Endothelial cell (in vitro differentiated cells): ENCODE measurements at regions not wholly inside any gene's neighbourhood (a gene's known extent, or its start where the extent isn't known, plus 50 kb on each side); places are given as distances from the start of the nearest gene placed in this dataset.
A peak's percentile ranks its signal among the peaks of the same experiment; 100 is the strongest.

ENCODE experiments used
- DNase-seq: peaks from one replicate; pipeline ENCODE4 v3.0.0; 2021; ENCODE audit warnings: low spot score
- H3K27ac Mint-ChIP-seq: one replicate; pipeline ENCODE4 v1.8.0; 2021; ENCODE audit warnings: mixed read lengths, inconsistent platforms; ENCODE audit not compliant: unreplicated experiment
- H3K27me3 Mint-ChIP-seq: one replicate; pipeline ENCODE4 v1.8.0; 2021; ENCODE audit warnings: mild to moderate bottlenecking, moderate library complexity, mixed read lengths, inconsistent platforms; ENCODE audit not compliant: unreplicated experiment
- H3K36me3 Mint-ChIP-seq: one replicate; pipeline ENCODE4 v1.8.0; 2021; ENCODE audit warnings: mild to moderate bottlenecking, low read depth, mixed read lengths, inconsistent platforms; ENCODE audit not compliant: unreplicated experiment
- H3K4me1 Mint-ChIP-seq: one replicate; pipeline ENCODE4 v1.8.0; 2021; ENCODE audit warnings: mild to moderate bottlenecking, mixed read lengths, inconsistent platforms; ENCODE audit not compliant: unreplicated experiment
- H3K4me3 Mint-ChIP-seq: one replicate; pipeline ENCODE4 v1.8.0; 2021; ENCODE audit warnings: mild to moderate bottlenecking, mixed read lengths, inconsistent platforms; ENCODE audit not compliant: unreplicated experiment
- H3K9me3 Mint-ChIP-seq: one replicate; pipeline ENCODE4 v1.8.0; 2021; ENCODE audit warnings: mixed read lengths, inconsistent platforms; ENCODE audit not compliant: unreplicated experiment
- TF ChIP-seq, protein P1 (sequence below): fragments of 200-600 bp; sonication (generic); IDR thresholded peaks from one replicate; pipeline ENCODE4 v1.5.0; 2021; ENCODE audit warnings: antibody characterized with exemption; ENCODE audit not compliant: unreplicated experiment

DNA sequence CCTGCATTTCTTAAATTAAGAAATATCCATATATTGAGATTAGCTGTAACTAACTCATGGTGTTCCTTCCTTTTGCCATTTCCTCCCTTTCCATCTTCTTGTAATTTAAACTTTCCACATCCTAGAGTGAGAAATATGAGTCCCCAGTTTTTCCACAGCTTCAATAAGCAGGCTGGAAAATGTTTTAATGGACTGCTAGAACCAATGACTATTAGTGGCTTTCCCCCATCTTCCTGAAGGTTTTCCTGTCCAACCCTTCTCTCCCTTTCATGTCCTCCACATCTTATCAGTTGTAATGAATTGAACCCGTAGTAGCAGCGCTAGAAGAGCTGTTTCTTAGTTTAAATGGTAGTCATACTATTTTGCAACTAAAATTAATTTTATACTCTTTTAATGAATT, 145.7 kb downstream of the AHR start:
- Mint-ChIP-seq H3K27ac (no peak overlapping the region), H3K36me3 (peaks cover 21% of the 10 kb centered on the region), H3K27me3 (peaks cover 3% of the 10 kb centered on the region), H3K4me3 (no peak overlapping the region), H3K4me1 (peaks cover 19% of the 10 kb centered on the region), H3K9me3 (peaks cover 11% of the 10 kb centered on the region)
- TF ChIP-seq, protein P1, sequence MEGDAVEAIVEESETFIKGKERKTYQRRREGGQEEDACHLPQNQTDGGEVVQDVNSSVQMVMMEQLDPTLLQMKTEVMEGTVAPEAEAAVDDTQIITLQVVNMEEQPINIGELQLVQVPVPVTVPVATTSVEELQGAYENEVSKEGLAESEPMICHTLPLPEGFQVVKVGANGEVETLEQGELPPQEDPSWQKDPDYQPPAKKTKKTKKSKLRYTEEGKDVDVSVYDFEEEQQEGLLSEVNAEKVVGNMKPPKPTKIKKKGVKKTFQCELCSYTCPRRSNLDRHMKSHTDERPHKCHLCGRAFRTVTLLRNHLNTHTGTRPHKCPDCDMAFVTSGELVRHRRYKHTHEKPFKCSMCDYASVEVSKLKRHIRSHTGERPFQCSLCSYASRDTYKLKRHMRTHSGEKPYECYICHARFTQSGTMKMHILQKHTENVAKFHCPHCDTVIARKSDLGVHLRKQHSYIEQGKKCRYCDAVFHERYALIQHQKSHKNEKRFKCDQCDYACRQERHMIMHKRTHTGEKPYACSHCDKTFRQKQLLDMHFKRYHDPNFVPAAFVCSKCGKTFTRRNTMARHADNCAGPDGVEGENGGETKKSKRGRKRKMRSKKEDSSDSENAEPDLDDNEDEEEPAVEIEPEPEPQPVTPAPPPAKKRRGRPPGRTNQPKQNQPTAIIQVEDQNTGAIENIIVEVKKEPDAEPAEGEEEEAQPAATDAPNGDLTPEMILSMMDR = no peak
- DNase-seq = no peak

DNA sequence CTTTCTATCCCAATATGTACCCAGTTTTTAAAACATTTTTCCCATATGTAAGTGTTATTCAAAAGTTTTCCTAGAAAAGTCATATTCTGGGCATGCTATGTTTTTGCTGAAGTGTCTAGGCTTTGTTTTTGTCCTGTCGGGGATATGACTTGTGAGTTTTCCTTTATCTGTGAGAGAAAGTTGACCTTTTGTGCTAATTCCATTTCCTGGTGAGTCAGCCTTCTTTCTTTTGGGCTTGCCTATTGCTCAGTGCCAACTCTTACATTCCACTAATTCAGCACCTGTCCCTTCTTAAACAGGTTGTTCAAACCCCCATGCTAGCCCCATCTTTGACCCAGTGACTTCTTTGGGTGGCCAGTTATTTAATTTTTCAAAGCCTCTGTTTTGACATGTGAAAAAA, 146.2 kb downstream of the AHR start:
- Mint-ChIP-seq H3K27ac (peak overlapping the region; percentile 84), H3K4me1 (peaks cover 19% of the 10 kb centered on the region), H3K9me3 (peaks cover 11% of the 10 kb centered on the region), H3K4me3 (no peak overlapping the region), H3K27me3 (peaks cover 3% of the 10 kb centered on the region), H3K36me3 (peaks cover 21% of the 10 kb centered on the region)
- TF ChIP-seq, protein P1 = no peak
- no peak for DNase-seq

DNA sequence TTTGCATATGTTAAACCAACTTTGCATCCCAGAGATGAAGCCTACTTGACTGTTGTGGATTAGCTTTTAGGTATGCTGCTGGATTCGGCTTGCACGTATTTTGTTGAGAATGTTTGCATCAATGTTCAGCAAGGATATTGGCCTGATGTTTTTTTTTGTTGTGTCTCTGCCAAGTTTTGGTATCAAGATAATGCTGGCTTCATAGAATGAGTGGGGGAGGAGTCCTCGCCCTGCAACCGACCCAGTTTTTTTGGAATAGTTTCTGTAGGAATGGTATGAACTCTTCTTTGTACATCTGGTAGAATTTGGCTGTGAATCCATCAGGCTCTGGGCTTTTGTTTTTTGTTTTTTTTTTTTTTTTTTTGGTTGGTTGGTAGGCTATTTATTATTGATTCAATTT, 147.9 kb downstream of the AHR start:
- Mint-ChIP-seq H3K36me3 (peaks cover 15% of the 10 kb centered on the region), H3K4me1 (peaks cover 22% of the 10 kb centered on the region), H3K4me3 (no peak overlapping the region), H3K27ac (no peak overlapping the region), H3K9me3 (no peaks in the 10 kb centered on the region), H3K27me3 (peaks cover 3% of the 10 kb centered on the region)
- no peak for DNase-seq
- TF ChIP-seq, protein P1 = no peak

DNA sequence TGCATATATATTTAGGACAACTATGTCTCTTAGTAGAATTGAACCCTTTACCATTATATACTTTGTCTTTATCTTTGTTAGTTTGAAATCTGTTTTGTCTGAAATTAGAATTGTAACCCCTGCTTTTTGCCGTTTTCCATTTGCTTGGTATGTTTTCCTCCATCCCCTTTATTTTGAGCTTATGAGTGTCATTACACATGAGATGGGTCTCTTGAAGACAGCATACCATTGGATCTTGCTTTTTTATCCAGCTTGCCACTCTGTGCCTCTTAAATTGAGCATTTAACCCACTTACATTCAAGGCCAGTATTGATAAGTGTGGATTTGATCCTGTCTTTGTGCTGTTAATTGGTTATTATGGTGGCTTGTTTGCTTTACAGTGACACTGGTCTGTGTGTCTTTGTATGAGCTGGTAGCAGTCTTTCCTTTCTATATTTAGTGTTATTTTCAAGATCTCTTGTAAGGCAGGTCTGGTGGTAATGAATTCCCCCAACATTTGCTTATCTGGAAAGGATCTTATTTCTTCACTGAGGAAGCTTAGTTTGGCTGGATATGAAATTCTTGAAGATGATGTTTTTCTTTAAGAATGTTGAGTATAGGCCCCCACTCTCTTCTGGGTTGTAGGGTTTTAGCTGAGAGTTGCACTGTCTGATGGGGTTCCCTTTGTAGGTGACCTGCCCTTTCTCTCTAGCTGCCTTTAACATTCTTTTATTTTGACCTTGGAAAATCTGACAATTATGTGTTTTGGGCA, 149.5 kb downstream of the AHR start:
- DNase-seq = no peak
- peaks cover 15% of the 10 kb centered on the region for H3K36me3 Mint-ChIP-seq
- no peak overlapping the region for H3K4me3 Mint-ChIP-seq
- TF ChIP-seq, protein P1 = no peak
- no peaks in the 10 kb centered on the region for H3K9me3 Mint-ChIP-seq
- peaks cover 20% of the 10 kb centered on the region for H3K4me1 Mint-ChIP-seq
- H3K27ac Mint-ChIP-seq = no peak overlapping the region
- peaks cover 3% of the 10 kb centered on the region for H3K27me3 Mint-ChIP-seq
